GM12892 (cell line): ENCODE measurements at regions not wholly inside any gene's neighbourhood (a gene's known extent, or its start where the extent isn't known, plus 50 kb on each side); places are given as distances from the start of the nearest gene placed in this dataset.

ENCODE experiments used
- POLR2A ChIP-seq: IDR thresholded peaks from 2 replicates; pipeline ENCODE4 v1.6.1; 2011; ENCODE audit warnings: low read depth, low read length, control low read depth
- POLR2AphosphoS5 ChIP-seq: IDR thresholded peaks from 2 replicates; pipeline ENCODE4 v1.6.1; 2011; ENCODE audit warnings: low read depth, low read length, control low read depth
- TAF1 ChIP-seq: IDR thresholded peaks from 2 replicates; pipeline ENCODE4 v1.6.1; 2011; ENCODE audit warnings: low read depth, mild to moderate bottlenecking, control low read depth, low read length, borderline replicate concordance

GRCh38 chr13:33355201-33355895, 69.8 kb upstream of the STARD13 start:
- no peak for TF ChIP-seq POLR2AphosphoS5
- no peak for TF ChIP-seq POLR2A
- TF ChIP-seq TAF1 = no peak
